RWPE1 (cell line): ENCODE measurements at regions not wholly inside any gene's neighbourhood (a gene's known extent, or its start where the extent isn't known, plus 50 kb on each side); places are given as distances from the start of the nearest gene placed in this dataset.

Experiments used
- CTCF ChIA-PET: fragments of 350-600 bp; sonication (Branson Sonifier 250); formaldehyde crosslinking; extraction: SDS; loops from one replicate; lab custom pipeline; 2021; lab: Yijun Ruan, JAX
- POLR2A ChIA-PET: fragments of 400-600 bp; formaldehyde crosslinking; extraction: SDS; loops from one replicate; lab custom pipeline; 2020; ENCODE audit warnings: antibody characterized with exemption; ENCODE audit not compliant: low non-redundant PET; lab: Yijun Ruan, JAX
- DNase-seq: peaks from one replicate; pipeline ENCODE4 v3.0.0; 2012; ENCODE audit warnings: low spot score
- H3K27ac ChIP-seq: fragments of 450-650 bp; 2 replicates; pipeline ENCODE4 v1.5.1; 2017
- CTCF ChIP-seq: fragments of 450-650 bp; conservative IDR thresholded peaks from 2 replicates; pipeline ENCODE4 v1.5.1; 2017; ENCODE audit warnings: low read depth, mild to moderate bottlenecking

GRCh38 chr13:106723036-106723435 is 155.1 kb upstream of the ARGLU1 start:
- TF ChIP-seq CTCF: no peak
- ChIA-PET CTCF (no interaction called here), POLR2A (no interaction called here)
- no peak for DNase-seq
- H3K27ac ChIP-seq: no peak overlapping the region

GRCh38 chr13:106722620-106723019 is 154.7 kb upstream of the ARGLU1 start:
- TF ChIP-seq CTCF: no peak
- no peak for DNase-seq
- ChIA-PET POLR2A (no interaction called here), CTCF (no interaction called here)
- H3K27ac ChIP-seq: no peak overlapping the region

- ChIA-PET CTCF (no interaction called here), POLR2A (no interaction called here)
- no peak overlapping the region for H3K27ac ChIP-seq
- TF ChIP-seq CTCF: no peak
- DNase-seq: no peak
Measured at GRCh38 chr13:106721599-106721998, 153.7 kb upstream of the ARGLU1 start.

- DNase-seq: no peak
- H3K27ac ChIP-seq: no peak overlapping the region
- no peak for TF ChIP-seq CTCF
- ChIA-PET POLR2A (no interaction called here), CTCF (no interaction called here)
Measured at GRCh38 chr13:106714271-106714982, 146.5 kb upstream of the ARGLU1 start.

GRCh38 chr13:106712381-106712780 is 144.4 kb upstream of the ARGLU1 start:
- POLR2A ChIA-PET: no interaction called here
- CTCF ChIA-PET: no interaction called here
- no peak overlapping the region for H3K27ac ChIP-seq
- TF ChIP-seq CTCF: no peak
- DNase-seq: no peak

GRCh38 chr13:106710266-106710665 is 142.3 kb upstream of the ARGLU1 start:
- no peak for TF ChIP-seq CTCF
- DNase-seq: no peak
- ChIA-PET CTCF (interaction anchor here (0.6 kb wide), 2 partner anchors 11 to 130 kb away, joined by 3 to 5 read pairs; no protein-coding TSS in a partner anchor), POLR2A (no interaction called here)
- no peak overlapping the region for H3K27ac ChIP-seq
